GM21529 (cell line): ENCODE measurements at regions not wholly inside any gene's neighbourhood (a gene's known extent, or its start where the extent isn't known, plus 50 kb on each side); places are given as distances from the start of the nearest gene placed in this dataset.
"Not testable (repeated sequence)": the region's sequence is repeated elsewhere in the genome, so short reads cannot be mapped to it uniquely, and the experiment has no call there.

Experiments used
- ATAC-seq: cut with Tn5 transposase; IDR thresholded peaks from one replicate; pipeline ENCODE4 v1.9.1; 2021; ENCODE audit not compliant: unreplicated experiment

DNA sequence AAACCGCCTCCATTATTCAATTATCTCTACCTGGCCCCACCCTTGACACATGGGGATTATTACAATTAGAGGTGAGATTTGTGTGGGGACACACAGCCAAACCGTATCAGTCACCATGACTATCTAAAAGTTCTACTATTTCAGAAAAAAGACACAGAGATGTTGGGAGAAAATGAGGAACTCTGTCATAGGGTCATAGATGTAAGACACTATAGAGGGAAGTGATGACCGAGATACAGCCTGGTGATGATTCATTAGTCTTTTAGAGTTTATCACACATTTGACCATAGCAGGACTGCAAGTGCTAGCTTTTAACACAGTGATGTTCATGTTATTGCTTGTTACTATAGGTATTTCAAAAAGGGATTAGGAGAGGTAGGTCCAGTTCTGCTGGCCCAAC, 357.0 kb upstream of the AADAT start:
- ATAC-seq = no peak

DNA sequence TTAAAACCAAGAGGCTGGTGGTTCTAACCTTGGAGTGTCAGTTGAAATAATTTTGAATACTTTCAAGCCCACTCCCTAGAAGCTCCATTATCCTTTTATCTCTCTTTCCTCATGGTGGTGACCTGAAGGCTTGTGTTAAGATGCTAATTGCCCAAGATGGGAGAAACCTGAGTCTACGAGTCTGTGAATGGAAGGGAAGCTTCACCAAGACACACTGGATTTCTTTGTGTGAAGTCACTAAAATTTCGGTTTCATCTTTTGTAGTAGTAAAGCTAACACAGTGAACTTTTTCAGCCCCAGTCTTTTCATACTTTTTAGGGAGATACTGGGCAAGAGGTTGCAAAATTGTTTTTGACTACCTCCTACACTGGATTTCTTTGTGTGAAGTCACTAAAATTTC, 351.4 kb upstream of the AADAT start:
- peak; percentile 46 for ATAC-seq

DNA sequence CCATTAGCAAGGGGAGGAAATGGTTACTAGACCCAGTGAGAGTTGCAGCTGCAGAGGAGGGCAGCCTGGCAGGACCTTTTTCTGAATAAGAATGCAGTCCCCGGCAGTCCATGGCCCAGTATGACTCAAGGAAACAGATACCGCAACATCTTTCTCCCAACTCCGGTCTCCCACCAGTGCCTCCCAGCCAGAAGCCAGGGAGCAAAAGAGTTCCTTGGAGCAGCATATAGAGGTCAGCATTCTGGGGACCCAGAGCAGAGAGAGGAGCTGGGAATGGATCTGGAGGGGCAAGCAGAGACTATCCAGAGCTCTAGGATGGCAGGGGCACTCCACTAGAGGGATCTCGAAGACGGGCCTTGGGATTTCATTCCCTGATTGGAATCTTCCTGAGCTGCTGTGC, 339.2 kb upstream of the AADAT start:
- no peak for ATAC-seq

DNA sequence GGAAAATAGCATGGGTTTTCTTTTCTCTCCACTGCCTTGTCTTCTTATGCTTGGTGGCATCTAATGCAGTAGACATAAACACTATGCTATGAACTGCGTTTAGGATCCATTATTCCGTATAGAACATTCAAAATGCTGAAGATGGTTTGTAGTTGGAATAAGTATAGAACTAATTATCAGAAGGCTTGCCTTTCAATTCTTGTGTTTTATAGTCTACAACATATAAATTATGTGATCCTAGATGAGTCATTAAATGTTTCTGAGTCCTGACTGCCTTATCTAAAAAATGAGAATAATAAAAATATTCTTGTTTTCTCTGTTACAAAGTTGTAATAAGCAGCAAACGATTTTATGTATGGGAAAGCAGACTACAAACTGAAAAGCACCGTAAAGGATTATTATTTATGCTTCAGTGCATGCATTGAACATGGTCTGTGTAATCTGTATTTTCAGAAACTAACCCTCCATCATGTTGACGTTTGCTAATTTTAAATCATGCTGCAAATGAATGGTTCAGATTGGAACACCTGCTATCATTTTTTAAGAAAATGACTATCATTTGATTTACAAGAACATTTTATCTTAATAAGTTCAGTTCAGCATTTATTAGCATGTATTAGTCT, 335.9 kb upstream of the AADAT start:
- ATAC-seq = no peak

DNA sequence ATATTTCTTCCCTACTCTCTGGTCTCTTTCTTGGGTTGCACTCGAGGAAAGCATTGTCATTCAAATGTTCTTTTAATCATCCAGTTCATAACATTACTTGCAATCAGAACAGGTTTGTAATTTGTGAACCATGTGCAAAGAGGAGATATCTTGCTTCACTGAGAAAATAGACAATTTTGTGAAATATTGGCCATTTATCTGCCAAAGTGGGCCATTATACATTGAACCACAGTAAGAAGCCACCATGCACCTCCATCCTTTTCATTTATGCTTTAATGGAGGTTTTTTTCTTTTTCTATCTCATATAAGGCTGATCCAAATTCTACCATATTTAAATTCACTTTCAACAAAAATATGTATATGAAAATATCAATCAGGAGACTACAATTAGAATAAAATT, 335.3 kb upstream of the AADAT start:
- ATAC-seq = no peak

DNA sequence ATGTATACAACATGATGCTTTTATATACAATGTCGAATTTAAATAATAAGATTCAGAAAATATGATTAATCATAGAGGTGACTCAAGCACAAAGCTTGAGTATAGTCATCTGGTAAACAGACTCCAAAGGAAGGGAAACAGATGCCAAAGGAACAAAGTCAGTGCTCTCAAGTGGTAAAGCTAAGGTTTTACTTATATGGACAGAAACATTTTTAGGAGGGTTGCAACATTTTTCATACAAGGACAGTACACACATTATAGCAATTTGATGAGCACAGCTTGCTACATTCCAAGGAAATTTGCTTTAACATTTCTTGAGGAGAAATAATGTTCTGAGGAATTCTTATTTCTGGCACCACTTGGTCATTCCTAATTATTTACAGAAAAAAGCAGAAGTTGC, 333.4 kb upstream of the AADAT start:
- ATAC-seq = no peak

DNA sequence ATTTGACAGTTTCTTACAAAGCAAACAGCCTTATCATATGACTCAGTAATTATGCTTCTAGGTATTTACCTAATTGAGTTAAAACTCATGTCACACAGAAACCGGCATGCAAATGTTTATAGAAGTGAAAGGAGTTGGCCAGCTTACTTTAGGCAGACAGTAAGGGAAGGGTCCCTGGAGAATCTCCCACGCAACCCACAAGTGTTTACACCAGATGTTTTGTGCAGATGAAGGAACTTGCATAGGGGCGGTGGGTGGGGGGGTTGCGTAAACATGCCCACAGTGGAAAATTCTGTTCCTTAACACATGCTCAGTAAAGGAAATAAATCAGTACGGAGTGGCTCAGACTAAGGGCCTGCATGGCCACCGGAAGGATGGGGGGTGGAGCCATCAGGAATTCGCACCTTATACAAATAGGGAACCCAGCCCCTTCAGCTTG, 330.5 kb upstream of the AADAT start:
- ATAC-seq = peak; percentile 92

DNA sequence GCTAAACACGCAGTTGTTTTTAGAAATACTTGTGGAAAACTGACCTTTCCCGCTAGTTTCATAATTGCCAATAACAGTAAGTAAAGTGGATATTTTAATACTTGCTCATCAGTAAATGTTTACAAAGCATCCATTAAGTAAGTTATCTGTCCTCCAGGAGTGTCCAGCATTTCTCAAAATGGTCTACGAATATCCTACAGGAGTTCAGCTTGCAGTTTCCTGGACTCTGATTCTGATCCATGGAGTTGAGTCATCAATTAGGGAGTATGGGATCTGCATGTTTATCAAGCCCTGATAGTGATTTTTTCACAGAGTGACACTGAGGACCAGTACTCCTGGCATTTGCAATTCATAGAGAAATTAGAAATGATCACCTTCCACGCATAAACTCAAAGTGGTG, 325.2 kb upstream of the AADAT start:
- no peak for ATAC-seq

DNA sequence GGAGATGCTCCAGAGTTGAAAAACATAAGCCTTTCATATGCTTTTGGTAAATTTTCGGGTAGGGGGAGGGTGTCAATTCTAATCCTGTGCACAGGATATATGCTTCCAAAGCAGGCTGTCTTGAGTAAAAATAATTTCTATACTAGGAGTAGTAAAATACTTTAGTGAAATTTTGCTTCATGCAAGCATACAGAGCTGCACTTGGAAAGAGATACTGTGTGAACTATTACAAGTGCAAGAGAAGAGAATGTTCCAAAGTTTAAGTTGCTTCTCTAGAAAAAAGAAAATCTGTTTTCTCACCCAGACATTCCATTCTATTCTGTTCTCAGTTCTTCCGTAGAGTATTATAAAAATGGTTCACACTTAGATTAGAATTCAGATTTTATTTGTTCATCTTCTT, 324.6 kb upstream of the AADAT start:
- ATAC-seq = no peak

DNA sequence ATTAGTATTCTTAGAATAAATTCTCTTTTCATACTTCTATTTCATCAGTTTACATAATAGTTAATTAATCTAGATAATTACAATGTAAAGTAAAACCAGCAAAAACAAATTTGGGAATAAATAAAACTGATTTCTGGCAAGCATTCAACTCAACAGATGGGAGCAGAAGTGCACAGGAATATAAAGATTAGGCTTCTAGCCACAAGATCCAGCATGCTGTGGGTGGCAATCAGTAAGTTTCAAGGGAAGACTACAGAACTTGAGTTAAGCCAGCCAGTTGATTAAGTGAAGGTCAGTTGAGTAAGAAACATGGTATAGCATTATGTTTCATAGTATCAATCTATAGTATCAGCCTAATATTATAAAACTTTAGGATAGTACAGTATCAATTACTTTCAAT, 324.2 kb upstream of the AADAT start:
- no peak for ATAC-seq

DNA sequence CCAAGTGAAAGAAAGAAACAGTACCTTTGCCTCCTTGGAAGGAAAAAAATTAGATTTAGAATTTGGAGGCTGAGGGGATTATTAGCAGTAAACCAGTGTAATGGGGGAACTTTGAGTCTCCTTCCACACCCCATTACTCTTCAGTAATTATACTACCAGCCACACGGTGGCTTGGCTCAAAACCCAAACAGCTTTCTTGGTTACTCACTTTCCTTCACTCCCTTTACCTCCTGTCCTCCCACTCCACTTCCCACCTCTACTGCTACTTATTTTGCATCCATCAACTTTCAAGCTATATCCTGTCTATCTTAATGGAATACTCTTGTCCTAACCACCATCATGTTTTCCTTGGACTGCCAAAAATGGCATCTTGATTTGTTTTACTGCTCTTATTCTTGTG, 310.6 kb upstream of the AADAT start:
- ATAC-seq = no peak

DNA sequence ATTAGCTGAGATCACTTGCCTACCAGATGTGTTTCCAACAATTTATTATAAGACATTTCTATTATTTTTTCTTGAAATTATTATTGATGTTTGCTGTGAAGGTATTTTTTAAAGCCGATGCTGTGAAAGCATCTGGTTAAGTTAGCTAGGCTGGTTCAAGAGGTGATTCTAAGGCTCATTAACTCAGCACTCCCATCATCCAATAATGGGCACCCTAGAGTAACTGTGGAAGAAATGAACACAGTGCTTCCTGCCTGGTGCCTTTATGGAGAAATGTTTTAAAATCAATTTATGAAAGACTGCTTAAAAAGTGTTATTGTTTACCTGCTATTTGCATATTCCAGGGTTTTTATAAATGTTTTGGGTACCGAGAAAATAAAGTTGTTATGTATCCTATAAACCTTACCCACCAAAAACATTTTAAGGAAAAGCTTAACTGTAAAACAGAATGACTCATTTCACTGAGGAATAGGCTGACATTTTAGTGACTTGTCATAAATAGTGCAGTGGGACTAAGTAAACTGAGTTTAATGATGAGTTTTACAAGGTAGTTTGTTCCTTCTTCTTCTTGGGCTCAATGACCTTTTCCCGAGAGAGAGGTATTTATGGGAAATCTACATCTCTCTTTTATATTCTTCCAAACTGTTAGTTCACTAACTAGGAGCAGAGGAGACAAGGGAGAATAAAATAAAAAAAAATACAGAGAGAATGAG, 310.0 kb upstream of the AADAT start:
- no peak for ATAC-seq

DNA sequence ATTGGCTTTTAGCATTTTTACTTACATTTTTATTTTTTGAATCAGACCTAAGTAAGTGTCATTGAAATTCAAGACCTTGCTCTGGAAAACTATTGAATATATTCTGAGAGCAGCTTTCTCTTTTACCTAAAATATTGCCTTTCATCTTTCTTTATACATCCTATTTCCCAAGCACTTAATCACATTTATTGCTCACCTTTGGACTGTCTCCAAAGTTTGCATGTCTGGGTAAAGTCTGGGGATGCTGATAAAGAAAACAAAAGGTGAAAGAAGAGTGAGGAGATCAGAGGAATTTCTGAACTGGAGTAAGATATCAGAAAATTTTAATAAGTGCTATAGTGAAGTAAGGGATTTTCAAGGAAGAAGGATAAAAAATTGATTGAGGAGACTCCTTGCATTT, 308.5 kb upstream of the AADAT start:
- ATAC-seq = no peak

DNA sequence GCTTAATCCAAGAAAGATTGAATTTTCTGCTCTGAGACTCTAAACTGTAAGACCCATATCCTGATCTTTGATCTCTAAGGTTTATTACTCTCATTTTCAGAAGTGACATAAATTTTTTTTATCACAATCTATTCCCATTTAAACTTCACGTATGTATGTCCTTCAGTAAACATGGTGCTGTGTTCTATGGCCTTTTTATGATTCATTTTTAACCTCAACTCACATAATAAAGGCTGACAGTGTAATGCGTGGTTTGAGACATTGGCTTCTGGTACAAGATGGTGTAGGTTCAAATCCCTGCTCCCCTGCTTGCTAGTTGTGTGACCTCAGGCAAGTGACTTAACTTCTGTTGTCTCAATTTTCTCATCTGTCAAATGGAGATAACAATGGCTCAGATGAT, 306.0 kb upstream of the AADAT start:
- ATAC-seq = no peak

DNA sequence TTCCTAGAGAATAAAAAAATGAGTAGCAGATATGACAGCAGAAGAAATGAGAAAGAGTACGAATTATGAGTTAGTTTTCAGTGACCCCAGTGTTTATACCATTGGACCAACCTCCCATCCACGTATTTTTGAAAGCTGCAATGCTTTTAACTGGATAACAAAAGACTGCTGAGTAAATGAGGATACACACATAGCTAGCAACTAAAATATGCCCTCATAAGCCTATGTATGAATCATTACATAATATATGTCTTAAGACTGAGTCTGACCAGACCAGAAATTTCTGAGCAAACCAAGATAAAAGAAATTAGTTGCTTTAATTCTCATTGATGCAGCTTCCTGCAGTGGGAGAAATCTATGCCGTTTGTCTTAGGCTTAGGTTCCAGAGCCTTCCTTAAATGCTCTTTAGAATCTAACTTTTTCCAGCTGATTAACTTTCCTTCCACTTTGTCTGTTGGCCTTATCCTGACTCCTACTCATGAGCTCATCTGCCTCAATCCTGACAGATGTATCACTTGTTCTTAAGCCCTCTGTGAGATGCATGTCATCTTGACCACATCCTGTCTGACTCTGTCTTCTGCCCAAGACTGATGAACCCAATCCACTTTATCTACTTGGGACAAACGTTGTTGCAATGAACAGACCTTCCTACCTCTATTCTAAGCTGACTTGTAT, 301.4 kb upstream of the AADAT start:
- no peak for ATAC-seq

DNA sequence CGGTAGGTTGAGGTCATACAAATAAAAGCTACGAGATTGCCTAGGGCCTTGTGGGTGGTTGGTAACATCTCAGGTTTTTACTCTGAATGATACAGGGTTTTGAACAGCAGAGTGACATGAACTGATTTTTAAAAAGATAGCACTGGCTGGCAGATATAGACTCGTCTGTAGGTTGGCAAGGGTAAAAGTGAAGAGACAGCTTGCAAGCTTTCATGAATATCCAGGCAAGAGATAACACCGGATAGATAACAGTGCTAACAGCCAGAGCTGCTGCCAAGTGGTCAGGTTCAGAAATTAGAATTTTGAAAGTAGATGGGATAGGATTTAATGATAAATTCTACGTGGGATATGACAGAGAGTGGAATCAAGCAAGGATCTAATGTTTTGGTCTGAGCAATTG, 299.7 kb upstream of the AADAT start:
- no peak for ATAC-seq

DNA sequence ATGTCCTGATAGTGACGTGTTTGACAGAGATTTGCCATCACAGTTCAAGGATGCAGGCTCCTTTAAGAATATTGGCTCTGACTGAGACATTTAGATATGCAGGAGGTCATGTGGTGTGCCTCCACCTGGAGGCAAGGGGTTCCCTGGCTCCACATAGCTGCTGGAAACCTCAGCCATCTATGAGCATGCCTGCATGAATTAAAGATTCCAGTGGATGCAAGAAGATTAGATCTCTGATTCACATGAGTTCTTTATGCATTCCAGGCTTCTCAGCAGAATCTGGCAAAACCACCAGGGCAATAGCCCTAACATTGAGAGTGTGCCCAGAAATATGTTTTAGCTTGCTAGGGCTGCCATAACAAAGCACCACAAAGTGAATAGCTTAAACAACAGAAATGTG, 298.5 kb upstream of the AADAT start:
- ATAC-seq = no peak

DNA sequence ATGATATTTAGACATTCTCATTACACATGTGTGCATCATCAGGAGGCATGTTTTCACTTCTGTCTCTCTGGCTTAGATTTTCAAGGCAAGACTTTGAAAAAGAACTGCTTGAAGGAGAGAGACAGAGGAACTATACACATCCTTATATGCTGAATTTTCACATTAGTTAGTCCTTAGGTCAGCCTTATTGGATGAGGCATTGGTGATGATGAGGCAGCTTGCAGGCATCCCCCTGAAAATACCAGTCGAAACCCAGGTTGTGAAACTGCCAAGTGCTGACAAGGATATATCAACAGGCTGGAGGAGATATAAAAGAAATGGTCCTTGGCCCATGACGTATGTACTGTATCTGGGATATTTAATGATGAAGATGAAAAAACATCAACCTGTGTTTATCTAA, 297.2 kb upstream of the AADAT start:
- no peak for ATAC-seq

DNA sequence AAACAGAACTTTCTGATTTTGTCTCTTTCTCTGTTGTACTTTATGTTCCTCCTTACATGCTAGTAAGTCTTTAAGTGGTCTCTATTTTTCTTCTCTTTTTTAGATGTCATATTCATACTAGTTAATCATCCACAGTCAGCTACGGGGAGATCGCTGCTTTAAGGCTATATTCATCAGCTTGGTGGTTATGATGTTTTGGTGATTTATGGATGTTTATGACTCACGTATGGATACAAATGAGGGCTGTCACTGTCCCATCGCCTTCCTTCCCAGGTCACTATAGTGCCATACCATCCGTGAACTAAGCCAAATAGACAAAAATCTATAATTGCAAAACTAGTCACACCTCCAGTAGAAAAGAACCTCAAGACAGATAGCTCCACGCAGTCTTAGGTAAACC, 296.8 kb upstream of the AADAT start:
- no peak for ATAC-seq

DNA sequence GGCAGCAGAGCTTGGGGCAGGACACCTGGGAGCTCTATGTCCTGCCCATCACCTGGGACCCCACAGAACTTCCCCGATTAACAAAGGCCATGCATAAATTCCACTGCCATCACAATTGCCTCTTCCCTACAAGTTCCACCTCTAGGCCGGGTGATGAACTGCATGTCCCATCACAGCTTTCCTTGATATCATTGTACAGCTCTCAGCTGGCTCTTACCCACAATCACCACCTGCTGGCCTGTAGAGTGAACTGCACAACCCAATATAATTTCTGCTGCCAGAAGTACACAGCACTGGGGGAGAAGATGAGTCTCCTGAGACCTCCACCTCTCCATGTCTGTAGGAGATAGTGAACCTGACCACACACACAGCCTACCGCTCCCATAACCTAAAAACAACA, 285.0 kb upstream of the AADAT start:
- peak; percentile 100 for ATAC-seq

DNA sequence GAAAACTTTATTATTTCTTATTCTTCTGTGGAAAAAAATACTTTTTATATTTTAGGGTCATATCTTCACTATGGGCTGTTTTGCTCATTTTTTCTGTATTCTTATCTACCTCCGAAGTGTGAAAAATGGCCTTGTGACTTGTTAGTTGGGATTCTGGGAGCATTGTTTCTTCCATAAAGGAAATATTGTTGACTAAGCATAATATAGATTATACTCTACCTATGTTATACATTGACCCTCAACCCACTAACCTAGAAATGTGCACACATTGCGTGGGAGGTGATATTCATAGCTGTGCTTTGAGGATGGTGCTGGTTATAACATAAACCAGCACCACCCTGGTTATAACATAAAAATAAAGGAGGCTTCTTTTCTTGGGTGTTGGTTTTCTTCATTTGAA, 259.2 kb upstream of the AADAT start:
- ATAC-seq = no peak

DNA sequence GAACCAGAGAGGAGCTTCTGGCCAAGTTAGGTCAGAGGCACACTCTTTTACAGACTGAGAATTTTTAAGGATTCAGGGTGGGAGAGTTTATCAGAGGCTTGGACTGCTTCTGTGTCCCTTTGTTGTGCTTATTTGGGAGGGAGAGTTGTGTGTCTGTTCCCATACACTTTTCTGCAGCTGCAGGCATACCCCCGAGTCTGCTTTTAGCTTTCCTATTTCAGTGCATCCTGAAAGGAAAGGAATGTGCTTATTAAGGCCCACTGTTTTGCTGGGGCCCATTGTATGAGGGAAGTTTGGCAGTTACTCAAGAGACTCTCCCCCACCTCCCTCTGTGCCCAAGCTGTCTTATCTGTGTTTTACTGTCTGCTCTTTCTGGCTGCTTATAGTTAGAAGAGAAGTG, 257.4 kb upstream of the AADAT start:
- not testable (repeated sequence) for ATAC-seq

DNA sequence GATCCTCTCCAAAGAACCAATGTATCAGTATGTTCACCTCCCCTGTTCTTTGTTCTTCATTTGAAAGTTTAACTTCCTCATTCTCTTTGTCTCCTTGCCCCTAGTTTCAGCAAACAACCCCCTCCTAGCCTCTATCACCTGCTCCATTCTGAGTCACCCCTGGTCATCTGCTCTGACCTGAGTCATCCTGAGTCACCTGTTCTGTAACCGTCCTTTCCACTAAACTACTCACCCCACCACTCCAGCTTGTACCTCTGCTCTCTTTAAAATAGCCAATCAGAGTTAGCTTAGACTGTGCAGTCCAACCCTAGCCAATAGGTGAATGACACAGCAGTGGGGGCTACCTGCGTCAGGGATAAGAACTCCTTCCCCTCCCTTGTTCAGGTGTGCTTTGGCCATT, 249.8 kb upstream of the AADAT start:
- ATAC-seq = no peak
